ENCODE measurements at regions not wholly inside any gene's neighbourhood (a gene's known extent, or its start where the extent isn't known, plus 50 kb on each side); places are given as distances from the start of the nearest gene placed in this dataset.

GRCh38 chr3:25938566-25939325 lies 148.9 kb downstream of the OXSM start:
- Histone ChIP-seq H3K36me3 (ENCODE audit: control insufficient read depth, insufficient read depth, low read length) (no peaks in the 10 kb centered on the region), H3K4me3 (ENCODE audit: low read depth, low read length) (no peak overlapping the region), H3K4me1 (no peaks in the 10 kb centered on the region), H3K27me3 (replicated peaks; ENCODE audit: control insufficient read depth, insufficient read depth, low read length) (no peaks in the 10 kb centered on the region), H3K9me3 (no peaks in the 10 kb centered on the region)
- no TSS peak for BruUV-seq (replicated peaks)
- H3K9me3 Mint-ChIP-seq (ENCODE audit: unreplicated experiment) = no peaks in the 10 kb centered on the region
- H3K27me3 Mint-ChIP-seq (ENCODE audit: insufficient read depth, unreplicated experiment) = peaks cover 7% of the 10 kb centered on the region
- H3K36me3 Mint-ChIP-seq (ENCODE audit: insufficient read depth, unreplicated experiment) = no peaks in the 10 kb centered on the region
- intact Hi-C loops (cut with micrococcal nuclease; ENCODE audit: unreplicated experiment) = no loop called here
- CTCF ChIA-PET = no interaction called here
- no peak overlapping the region for H3K27ac Mint-ChIP-seq (ENCODE audit: unreplicated experiment)
- POLR2A ChIA-PET = no interaction called here
- H3K4me1 Mint-ChIP-seq (ENCODE audit: low read depth, unreplicated experiment) = no peaks in the 10 kb centered on the region
- H3K4me3 Mint-ChIP-seq (ENCODE audit: unreplicated experiment) = no peak overlapping the region
- no peak for DNase-seq
- no peak for TF ChIP-seq CTCF (IDR thresholded peaks at IDR 0.05; ENCODE audit: insufficient read depth in 1 of 2, low read depth in 1 of 2, low read length in 1 of 2, severe bottlenecking in 1 of 2, unreplicated experiment in 1 of 2)

- no peaks in the 10 kb centered on the region for H3K4me1 ChIP-seq
- no peak for DNase-seq
- no peak overlapping the region for H3K27ac Mint-ChIP-seq (ENCODE audit: unreplicated experiment)
- TF ChIP-seq CTCF (IDR thresholded peaks at IDR 0.05; ENCODE audit: insufficient read depth in 1 of 2, low read depth in 1 of 2, low read length in 1 of 2, severe bottlenecking in 1 of 2, unreplicated experiment in 1 of 2) = no peak
- ChIA-PET POLR2A (no interaction called here), CTCF (no interaction called here)
- no TSS peak for BruUV-seq (replicated peaks)
- no peaks in the 10 kb centered on the region for H3K36me3 ChIP-seq (ENCODE audit: control insufficient read depth, insufficient read depth, low read length)
- peaks cover 3% of the 10 kb centered on the region for H3K27me3 Mint-ChIP-seq (ENCODE audit: insufficient read depth, unreplicated experiment)
- no peaks in the 10 kb centered on the region for H3K9me3 Mint-ChIP-seq (ENCODE audit: unreplicated experiment)
- H3K36me3 Mint-ChIP-seq (ENCODE audit: insufficient read depth, unreplicated experiment) = no peaks in the 10 kb centered on the region
- no peaks in the 10 kb centered on the region for H3K27me3 ChIP-seq (replicated peaks; ENCODE audit: control insufficient read depth, insufficient read depth, low read length)
- no peaks in the 10 kb centered on the region for H3K9me3 ChIP-seq
- intact Hi-C loops (cut with micrococcal nuclease; ENCODE audit: unreplicated experiment) = no loop called here
- H3K4me3 Mint-ChIP-seq (ENCODE audit: unreplicated experiment) = no peak overlapping the region
- no peaks in the 10 kb centered on the region for H3K4me1 Mint-ChIP-seq (ENCODE audit: low read depth, unreplicated experiment)
- H3K4me3 ChIP-seq (ENCODE audit: low read depth, low read length) = no peak overlapping the region
Measured at GRCh38 chr3:25940935-25941334, 151.0 kb downstream of the OXSM start.

GRCh38 chr3:25944329-25944728 lies 154.4 kb downstream of the OXSM start:
- DNase-seq = no peak
- no peaks in the 10 kb centered on the region for H3K36me3 Mint-ChIP-seq (ENCODE audit: insufficient read depth, unreplicated experiment)
- Histone ChIP-seq H3K4me1 (no peaks in the 10 kb centered on the region), H3K9me3 (no peaks in the 10 kb centered on the region), H3K4me3 (ENCODE audit: low read depth, low read length) (no peak overlapping the region), H3K36me3 (ENCODE audit: control insufficient read depth, insufficient read depth, low read length) (no peaks in the 10 kb centered on the region), H3K27me3 (replicated peaks; ENCODE audit: control insufficient read depth, insufficient read depth, low read length) (no peaks in the 10 kb centered on the region)
- no peak overlapping the region for H3K4me3 Mint-ChIP-seq (ENCODE audit: unreplicated experiment)
- no TSS peak for BruUV-seq (replicated peaks)
- no peaks in the 10 kb centered on the region for H3K4me1 Mint-ChIP-seq (ENCODE audit: low read depth, unreplicated experiment)
- TF ChIP-seq CTCF (IDR thresholded peaks at IDR 0.05; ENCODE audit: insufficient read depth in 1 of 2, low read depth in 1 of 2, low read length in 1 of 2, severe bottlenecking in 1 of 2, unreplicated experiment in 1 of 2) = no peak
- no peak overlapping the region for H3K27ac Mint-ChIP-seq (ENCODE audit: unreplicated experiment)
- ChIA-PET CTCF (no interaction called here), POLR2A (no interaction called here)
- intact Hi-C loops (cut with micrococcal nuclease; ENCODE audit: unreplicated experiment) = no loop called here
- no peaks in the 10 kb centered on the region for H3K9me3 Mint-ChIP-seq (ENCODE audit: unreplicated experiment)
- H3K27me3 Mint-ChIP-seq (ENCODE audit: insufficient read depth, unreplicated experiment) = peaks cover 18% of the 10 kb centered on the region

Data from Caco-2 (cell line).